HG03460 (cell line): ENCODE measurements at regions not wholly inside any gene's neighbourhood (a gene's known extent, or its start where the extent isn't known, plus 50 kb on each side); places are given as distances from the start of the nearest gene placed in this dataset.

Source experiments
- ATAC-seq: cut with Tn5 transposase; IDR thresholded peaks from one replicate; pipeline ENCODE4 v1.9.1; 2021; ENCODE audit not compliant: unreplicated experiment

GRCh38 chr4:110290511-110290910 lies 92.1 kb upstream of the ELOVL6 start:
- ATAC-seq, result no peak

- no peak for ATAC-seq
Measured at GRCh38 chr4:110289601-110290100, 91.2 kb upstream of the ELOVL6 start.

GRCh38 chr4:110287130-110287529 lies 88.7 kb upstream of the ELOVL6 start:
- ATAC-seq, result peak; percentile 100

GRCh38 chr4:110278127-110278526 lies 79.7 kb upstream of the ELOVL6 start:
- ATAC-seq, result no peak

- no peak for ATAC-seq
Measured at GRCh38 chr4:110275871-110276270, 77.5 kb upstream of the ELOVL6 start.

GRCh38 chr4:110271986-110272385 lies 73.6 kb upstream of the ELOVL6 start:
- no peak for ATAC-seq

- ATAC-seq, result no peak
Measured at GRCh38 chr4:110270492-110271197, 72.2 kb upstream of the ELOVL6 start.

GRCh38 chr4:110268790-110269189 lies 70.4 kb upstream of the ELOVL6 start:
- no peak for ATAC-seq

- ATAC-seq, result peak; percentile 59
Measured at GRCh38 chr4:110268352-110268751, 69.9 kb upstream of the ELOVL6 start.

- ATAC-seq, result no peak
Measured at GRCh38 chr4:110266136-110266535, 67.7 kb upstream of the ELOVL6 start.

- no peak for ATAC-seq
Measured at GRCh38 chr4:110265001-110265400, 66.6 kb upstream of the ELOVL6 start.

- no peak for ATAC-seq
Measured at GRCh38 chr4:110260299-110260698, 61.9 kb upstream of the ELOVL6 start.

- no peak for ATAC-seq
Measured at GRCh38 chr4:110250023-110250387, 51.6 kb upstream of the ELOVL6 start.

- no peak for ATAC-seq
Measured at GRCh38 chr4:110248831-110249253, 50.4 kb upstream of the ELOVL6 start.
